Fibroblast of lung (primary cell): ENCODE measurements at regions not wholly inside any gene's neighbourhood (a gene's known extent, or its start where the extent isn't known, plus 50 kb on each side); places are given as distances from the start of the nearest gene placed in this dataset.

ENCODE experiments used
- CTCF ChIP-seq, 2 donors: IDR thresholded peaks in 1 of 2; conservative IDR thresholded peaks in 1 of 2; 1 replicate in 1 of 2; 2 replicates in 1 of 2; pipeline ENCODE4 v1.5.1; 2011 to 2012; ENCODE audit warnings: low read length in 2 of 2, control low read depth in 1 of 2, inconsistent platforms in 1 of 2, low read depth in 1 of 2, mild to moderate bottlenecking in 1 of 2
- EZH2 ChIP-seq: IDR thresholded peaks from 2 replicates; pipeline ENCODE4 v1.5.1; 2012; ENCODE audit warnings: low read length, control low read depth, mild to moderate bottlenecking; ENCODE audit errors: missing control alignments

GRCh38 chr2:118705032-118705431, 142.4 kb downstream of the EN1 start:
- TF ChIP-seq CTCF (conservative IDR thresholded peaks at IDR 0.05 in 1 of 2, IDR thresholded peaks at IDR 0.05 in 1 of 2; ENCODE audit: low read depth in 1 of 2, low read length in 2 of 2) (no peak), EZH2 (no peak)
